GM12878 (cell line): ENCODE measurements at regions not wholly inside any gene's neighbourhood (a gene's known extent, or its start where the extent isn't known, plus 50 kb on each side); places are given as distances from the start of the nearest gene placed in this dataset.

Experiments used
- CHD2 ChIP-seq: IDR thresholded peaks from 2 replicates; pipeline ENCODE4 v1.6.1; 2011; ENCODE audit warnings: low read depth, low read length, improper control_type of control experiment, borderline replicate concordance
- HCFC1 ChIP-seq: fragments of 150-350 bp; IDR thresholded peaks from 2 replicates; pipeline ENCODE4 v1.6.1; 2014; ENCODE audit warnings: low read length
- HDGF ChIP-seq: fragments of 450-650 bp; IDR thresholded peaks from 2 replicates; pipeline ENCODE4 v1.6.1; 2016; ENCODE audit warnings: antibody characterized with exemption
- PAX5 ChIP-seq: IDR thresholded peaks from 2 replicates; pipeline ENCODE4 v1.6.1; 2011; ENCODE audit warnings: low read depth, low read length, borderline replicate concordance
- RCOR1 ChIP-seq: conservative IDR thresholded peaks from 2 replicates; pipeline ENCODE4 v1.6.1; 2012; ENCODE audit warnings: low read depth, low read length, improper control_type of control experiment
- SMAD1 ChIP-seq: fragments of 450-650 bp; IDR thresholded peaks from 2 replicates; pipeline ENCODE4 v1.6.1; 2018; ENCODE audit warnings: mild to moderate bottlenecking, low read depth; ENCODE audit not compliant: partially characterized antibody
- ZNF592 ChIP-seq: fragments of 450-650 bp; IDR thresholded peaks from 2 replicates; pipeline ENCODE4 v1.6.1; 2017; ENCODE audit warnings: mild to moderate bottlenecking, moderate library complexity
- TF ChIP-seq, protein P1 (sequence below): fragments of 450-650 bp; formaldehyde crosslinking; IDR thresholded peaks from 2 replicates; pipeline ENCODE4 v1.5.0; 2022; ENCODE audit warnings: mild to moderate bottlenecking, missing genetic modification characterization
- TF ChIP-seq, protein P2 (sequence below): IDR thresholded peaks from 2 replicates; pipeline ENCODE4 v1.6.1; 2012; ENCODE audit warnings: low read length, inconsistent platforms
- TF ChIP-seq, protein P3 (sequence below): fragments of 450-650 bp; IDR thresholded peaks from 2 replicates; pipeline ENCODE4 v1.6.1; 2017; ENCODE audit warnings: low read depth, mild to moderate bottlenecking, moderate library complexity

DNA sequence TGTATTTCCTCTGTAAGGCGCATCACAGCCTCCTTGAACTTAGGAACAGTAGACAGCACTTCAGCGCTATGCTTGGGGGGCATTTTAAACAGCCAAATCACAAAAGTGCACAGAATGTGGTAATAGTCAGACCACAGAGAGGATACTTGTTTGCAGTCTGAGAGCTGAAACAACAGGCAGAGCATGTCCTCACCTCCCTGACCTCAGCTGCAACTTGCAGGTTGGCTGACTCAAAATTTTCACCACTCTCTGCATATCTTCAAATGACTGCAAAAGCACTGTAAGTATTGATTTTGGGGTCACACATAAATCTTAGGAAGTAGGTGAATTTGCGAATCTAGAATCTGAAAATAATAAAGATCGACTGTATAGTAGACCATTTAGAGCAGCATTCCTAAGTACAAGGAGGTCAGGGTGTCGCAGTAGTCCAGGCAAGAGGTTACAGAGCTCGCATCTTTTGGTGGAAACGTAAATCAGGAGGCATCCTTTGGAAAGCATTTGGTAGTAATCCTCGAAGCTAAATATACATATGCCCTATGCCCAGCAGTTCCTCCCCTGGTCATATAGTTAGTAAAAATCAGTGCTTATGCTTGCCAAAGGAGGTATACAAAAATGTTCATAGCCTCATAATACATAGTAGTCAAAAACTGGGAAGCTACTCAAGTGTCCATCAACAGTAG is 108.2 kb upstream of the MYCN start (continued):
- TF ChIP-seq, protein P1, sequence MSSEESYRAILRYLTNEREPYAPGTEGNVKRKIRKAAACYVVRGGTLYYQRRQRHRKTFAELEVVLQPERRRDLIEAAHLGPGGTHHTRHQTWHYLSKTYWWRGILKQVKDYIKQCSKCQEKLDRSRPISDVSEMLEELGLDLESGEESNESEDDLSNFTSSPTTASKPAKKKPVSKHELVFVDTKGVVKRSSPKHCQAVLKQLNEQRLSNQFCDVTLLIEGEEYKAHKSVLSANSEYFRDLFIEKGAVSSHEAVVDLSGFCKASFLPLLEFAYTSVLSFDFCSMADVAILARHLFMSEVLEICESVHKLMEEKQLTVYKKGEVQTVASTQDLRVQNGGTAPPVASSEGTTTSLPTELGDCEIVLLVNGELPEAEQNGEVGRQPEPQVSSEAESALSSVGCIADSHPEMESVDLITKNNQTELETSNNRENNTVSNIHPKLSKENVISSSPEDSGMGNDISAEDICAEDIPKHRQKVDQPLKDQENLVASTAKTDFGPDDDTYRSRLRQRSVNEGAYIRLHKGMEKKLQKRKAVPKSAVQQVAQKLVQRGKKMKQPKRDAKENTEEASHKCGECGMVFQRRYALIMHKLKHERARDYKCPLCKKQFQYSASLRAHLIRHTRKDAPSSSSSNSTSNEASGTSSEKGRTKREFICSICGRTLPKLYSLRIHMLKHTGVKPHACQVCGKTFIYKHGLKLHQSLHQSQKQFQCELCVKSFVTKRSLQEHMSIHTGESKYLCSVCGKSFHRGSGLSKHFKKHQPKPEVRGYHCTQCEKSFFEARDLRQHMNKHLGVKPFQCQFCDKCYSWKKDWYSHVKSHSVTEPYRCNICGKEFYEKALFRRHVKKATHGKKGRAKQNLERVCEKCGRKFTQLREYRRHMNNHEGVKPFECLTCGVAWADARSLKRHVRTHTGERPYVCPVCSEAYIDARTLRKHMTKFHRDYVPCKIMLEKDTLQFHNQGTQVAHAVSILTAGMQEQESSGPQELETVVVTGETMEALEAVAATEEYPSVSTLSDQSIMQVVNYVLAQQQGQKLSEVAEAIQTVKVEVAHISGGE (CRISPR knock-in tag), result no peak
- TF ChIP-seq, protein P2, sequence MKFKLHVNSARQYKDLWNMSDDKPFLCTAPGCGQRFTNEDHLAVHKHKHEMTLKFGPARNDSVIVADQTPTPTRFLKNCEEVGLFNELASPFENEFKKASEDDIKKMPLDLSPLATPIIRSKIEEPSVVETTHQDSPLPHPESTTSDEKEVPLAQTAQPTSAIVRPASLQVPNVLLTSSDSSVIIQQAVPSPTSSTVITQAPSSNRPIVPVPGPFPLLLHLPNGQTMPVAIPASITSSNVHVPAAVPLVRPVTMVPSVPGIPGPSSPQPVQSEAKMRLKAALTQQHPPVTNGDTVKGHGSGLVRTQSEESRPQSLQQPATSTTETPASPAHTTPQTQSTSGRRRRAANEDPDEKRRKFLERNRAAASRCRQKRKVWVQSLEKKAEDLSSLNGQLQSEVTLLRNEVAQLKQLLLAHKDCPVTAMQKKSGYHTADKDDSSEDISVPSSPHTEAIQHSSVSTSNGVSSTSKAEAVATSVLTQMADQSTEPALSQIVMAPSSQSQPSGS, result no peak
- TF ChIP-seq RCOR1, result no peak
- no peak for TF ChIP-seq SMAD1
- no peak for TF ChIP-seq PAX5
- no peak for TF ChIP-seq HCFC1
- no peak for TF ChIP-seq ZNF592
- TF ChIP-seq HDGF, result no peak
- no peak for TF ChIP-seq CHD2
- TF ChIP-seq, protein P3, sequence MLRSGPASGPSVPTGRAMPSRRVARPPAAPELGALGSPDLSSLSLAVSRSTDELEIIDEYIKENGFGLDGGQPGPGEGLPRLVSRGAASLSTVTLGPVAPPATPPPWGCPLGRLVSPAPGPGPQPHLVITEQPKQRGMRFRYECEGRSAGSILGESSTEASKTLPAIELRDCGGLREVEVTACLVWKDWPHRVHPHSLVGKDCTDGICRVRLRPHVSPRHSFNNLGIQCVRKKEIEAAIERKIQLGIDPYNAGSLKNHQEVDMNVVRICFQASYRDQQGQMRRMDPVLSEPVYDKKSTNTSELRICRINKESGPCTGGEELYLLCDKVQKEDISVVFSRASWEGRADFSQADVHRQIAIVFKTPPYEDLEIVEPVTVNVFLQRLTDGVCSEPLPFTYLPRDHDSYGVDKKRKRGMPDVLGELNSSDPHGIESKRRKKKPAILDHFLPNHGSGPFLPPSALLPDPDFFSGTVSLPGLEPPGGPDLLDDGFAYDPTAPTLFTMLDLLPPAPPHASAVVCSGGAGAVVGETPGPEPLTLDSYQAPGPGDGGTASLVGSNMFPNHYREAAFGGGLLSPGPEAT, result no peak
